ENCODE measurements at regions not wholly inside any gene's neighbourhood (a gene's known extent, or its start where the extent isn't known, plus 50 kb on each side); places are given as distances from the start of the nearest gene placed in this dataset.

DNA sequence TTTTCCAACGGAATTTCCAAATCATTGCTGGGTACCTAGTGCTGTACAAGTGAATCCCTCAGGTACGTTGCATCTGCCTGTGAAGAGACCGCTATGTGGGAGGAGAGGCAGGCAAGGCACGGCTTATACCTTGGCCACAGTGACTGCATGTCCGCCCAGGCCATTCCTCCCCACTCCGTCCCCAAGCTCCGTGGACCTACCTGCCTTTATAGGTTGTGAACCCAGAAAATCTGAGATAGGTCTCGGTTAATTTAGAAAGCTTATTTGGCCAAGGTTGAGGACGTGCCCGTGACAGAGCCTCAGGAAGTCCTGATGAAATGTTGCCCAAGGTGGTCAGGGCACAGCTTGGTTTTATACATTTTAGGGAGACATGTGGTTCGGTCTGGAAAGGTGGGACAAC, 218.5 kb upstream of the TSHZ3 start:
- DNase-seq = no peak

DNA sequence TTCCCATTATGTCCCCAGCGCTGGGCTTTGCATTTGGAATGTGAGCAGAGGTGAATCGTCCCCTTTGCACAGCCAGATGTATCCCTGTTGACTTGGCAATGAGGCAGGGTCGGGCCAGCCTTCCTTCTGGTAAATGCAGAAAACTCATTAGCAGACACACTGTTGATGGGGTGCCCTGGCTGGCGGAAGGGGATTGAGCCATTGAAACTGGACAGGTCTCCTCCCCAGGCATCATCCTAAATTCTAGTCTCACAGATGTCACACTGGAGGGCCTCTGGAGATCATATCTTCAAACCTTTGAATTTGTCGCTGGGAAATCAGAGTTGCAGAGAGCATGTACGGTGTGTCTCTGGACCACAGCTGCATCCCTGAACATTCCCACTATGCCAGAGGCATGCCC, 219.5 kb upstream of the TSHZ3 start:
- DNase-seq = no peak

GRCh38 chr19:31570718-31571117, 221.5 kb upstream of the TSHZ3 start:
- DNase-seq = no peak

DNA sequence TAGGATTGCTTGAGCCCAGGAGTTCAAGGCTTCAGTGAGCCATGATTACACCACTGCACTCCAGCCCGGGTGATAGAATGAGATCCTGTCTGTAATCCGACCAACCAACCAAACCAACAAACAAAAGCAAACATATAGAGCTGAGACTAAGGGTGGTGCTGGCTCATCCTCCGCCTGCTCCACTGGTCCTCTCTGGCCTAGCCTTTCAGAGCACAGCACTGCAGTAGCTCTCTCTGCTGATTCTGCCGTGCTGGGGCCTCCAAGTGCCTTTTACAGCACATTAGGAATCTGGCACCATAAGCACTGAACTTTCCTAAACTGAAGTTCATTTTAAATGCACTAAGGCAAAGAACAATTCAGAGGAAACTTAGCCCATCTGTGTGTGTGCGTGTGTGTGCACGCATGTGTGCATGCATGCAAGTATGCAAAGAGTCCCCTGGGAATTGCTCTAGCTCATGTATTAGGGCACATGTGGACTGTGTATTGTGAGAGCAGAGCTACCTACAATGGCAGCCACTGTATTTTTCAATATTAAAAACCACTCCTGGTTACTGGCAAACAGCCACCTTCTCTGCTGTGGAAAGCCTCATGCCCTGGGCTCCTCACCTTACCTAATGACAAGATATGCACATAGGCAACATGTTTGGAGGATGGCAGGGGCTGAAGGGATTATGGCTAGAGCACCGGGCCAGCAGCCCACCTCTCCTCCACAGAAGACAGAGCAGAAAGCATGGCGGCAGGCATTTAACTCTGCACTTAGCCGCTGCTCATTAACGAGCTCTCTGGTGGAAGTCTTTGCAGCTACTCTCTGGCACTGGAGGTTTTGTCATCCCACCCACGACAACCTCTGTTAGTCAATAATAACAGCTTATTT, 223.1 kb upstream of the TSHZ3 start:
- DNase-seq = no peak

GRCh38 chr19:31572976-31573298, 223.7 kb upstream of the TSHZ3 start:
- no peak for DNase-seq

- no peak for DNase-seq
These were observed 225.2 kb upstream of the TSHZ3 start for GRCh38 chr19:31574251-31574973.

GRCh38 chr19:31575846-31576335, 226.7 kb upstream of the TSHZ3 start:
- no peak for DNase-seq

DNA sequence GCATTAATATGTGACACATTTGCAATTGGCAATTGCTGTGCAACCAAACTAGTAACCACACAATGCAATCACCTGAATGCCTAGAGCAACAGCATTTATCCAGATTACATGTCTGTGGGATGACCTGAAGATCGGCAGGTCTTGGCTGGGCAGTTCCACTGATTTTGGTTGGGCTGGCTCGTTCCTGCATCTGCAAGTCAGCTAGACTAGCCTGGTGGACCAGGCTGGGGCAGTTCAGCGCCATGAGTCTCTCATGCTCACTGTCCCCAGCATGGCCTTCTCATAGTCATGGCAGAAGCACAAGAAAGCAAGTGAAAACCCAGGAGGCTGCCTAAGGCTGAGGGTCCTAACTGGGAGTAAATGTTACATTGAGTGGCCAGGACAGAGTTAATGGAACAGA, 229.1 kb upstream of the TSHZ3 start:
- DNase-seq = no peak

DNA sequence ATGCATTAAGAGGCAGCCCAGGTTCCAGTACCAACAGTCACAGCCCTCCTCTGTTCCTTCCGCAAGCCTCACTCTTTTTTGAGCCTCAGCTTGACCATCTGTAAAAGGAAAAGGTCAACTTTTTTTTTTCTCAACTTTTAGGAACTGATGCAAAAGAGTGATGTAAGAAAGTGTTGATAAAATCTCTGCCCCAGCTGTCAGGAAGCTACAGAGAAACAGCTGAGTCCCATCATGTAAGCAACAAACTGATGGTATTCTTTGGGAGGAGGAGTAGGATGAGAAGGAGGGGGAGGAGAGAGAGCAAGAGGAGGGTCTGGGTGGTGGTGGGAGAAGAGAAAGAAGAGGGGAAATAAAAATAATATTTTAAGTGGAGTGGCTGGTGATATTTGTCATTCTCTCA, 233.9 kb upstream of the TSHZ3 start:
- no peak for DNase-seq

GRCh38 chr19:31586282-31586681, 237.0 kb upstream of the TSHZ3 start:
- DNase-seq = no peak

GRCh38 chr19:31589109-31589508, 239.9 kb upstream of the TSHZ3 start:
- DNase-seq = no peak

- no peak for DNase-seq
These were observed 242.0 kb upstream of the TSHZ3 start for GRCh38 chr19:31591258-31591657.

- DNase-seq = no peak
These were observed 243.2 kb upstream of the TSHZ3 start for GRCh38 chr19:31592456-31592855.

DNA sequence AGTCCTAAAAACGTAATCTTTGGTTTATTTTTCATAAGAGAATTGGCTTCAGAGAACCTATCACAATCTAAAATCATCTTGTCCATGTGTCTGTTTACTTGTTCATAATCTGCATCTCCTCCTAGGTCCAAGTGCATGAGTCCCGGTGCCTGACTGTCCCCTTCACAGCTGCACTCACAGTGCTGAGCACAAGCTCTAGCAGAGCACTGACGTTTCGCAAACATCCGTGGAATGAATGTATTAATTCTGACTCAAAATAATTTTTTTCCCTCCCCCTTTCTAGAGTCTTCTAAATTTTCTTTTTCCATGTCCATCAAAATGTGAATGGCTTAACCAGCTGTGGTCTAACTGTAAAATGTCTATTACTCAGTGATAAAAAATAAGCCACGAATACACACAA, 245.5 kb upstream of the TSHZ3 start:
- no peak for DNase-seq

- no peak for DNase-seq
These were observed 246.3 kb upstream of the TSHZ3 start for GRCh38 chr19:31595521-31595920.

DNA sequence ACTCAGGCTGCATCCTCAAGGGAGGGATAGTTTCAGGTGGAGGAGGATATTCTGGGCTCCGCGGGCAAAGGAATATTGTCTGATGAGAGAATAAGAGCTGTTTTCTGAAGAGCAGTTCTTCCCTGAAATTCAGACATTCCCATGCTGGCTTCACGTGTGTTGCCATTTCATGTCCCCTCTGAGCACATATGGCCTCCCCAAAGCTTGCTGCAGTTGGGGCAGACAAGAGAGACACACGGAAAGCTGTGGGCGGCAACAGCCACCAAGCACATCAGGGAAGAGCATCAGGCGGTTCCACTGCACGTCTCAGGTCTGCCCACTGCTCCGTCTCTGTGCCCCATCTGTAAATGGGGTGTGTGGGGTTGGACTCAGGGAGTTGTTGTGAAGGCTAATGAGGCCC, 247.5 kb upstream of the TSHZ3 start:
- no peak for DNase-seq

DNA sequence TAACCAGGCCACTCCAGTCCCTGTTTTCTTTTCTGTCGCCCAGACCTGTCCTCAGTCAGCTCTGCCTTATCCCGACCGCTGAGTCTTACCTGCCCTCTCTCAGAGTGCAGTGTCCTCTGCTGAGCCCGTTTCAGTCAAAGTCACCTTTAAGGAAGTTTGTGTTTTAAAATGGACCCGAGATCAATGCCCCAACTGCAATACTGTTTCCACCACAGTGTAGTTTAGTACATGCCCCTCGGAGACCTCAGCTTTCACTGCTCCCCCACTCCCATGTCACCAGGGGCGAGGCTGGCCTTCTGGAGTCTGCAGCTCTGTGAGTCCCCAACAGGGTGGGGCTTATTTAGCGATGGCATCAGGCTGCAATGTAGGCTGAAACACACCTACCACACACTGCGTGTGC, 248.4 kb upstream of the TSHZ3 start:
- DNase-seq = no peak

DNA sequence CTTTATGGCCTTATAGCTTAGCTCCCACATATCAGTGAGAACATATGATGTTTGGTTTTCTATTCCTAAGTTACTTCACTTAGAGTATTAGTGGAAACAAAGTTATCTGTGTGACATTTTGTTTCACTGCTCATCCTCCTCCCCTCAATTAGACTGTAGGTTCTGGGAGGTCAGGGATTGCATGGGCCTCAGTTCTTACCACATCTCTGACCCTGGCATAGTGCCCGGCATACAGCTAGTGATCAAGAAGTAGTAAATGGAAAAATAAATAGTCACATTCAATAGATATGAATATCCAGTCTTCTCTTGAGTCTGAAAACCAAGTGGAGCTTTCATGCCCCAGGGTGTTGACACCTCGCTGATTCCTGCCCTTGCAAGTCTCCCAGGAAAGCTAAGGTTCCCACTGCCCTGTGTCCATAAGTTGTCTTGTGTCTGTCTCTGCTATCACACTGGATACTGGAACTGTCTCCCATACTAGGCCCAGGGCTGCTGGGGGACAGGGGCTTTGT, 249.5 kb upstream of the TSHZ3 start:
- no peak for DNase-seq

DNA sequence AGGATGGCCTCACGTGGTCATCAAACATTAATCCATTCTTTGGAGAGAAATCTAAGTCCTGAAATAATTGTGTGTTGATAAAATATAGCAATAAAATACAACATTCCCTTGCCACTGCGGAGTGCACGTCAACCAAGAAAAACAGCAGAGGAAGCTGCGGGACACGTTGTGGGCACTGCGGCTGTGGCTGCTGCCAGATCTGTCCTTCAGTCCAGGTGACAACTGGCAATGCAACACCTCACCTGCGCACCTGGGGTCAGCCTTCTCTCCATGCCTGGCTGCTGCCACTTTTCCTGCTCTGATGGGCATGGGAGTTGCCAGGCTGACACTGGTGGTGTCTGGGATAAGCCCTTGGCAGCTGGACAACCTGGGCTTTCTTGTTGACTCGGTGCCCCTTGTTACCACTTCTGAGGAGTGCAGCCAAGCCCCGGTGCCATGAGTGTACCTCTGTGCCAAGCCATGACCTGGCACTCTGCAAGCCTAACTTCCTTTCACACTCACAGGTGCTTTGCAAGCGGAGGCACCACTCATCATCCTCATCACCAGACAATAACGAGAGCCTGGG, 251.6 kb upstream of the TSHZ3 start:
- no peak for DNase-seq

DNA sequence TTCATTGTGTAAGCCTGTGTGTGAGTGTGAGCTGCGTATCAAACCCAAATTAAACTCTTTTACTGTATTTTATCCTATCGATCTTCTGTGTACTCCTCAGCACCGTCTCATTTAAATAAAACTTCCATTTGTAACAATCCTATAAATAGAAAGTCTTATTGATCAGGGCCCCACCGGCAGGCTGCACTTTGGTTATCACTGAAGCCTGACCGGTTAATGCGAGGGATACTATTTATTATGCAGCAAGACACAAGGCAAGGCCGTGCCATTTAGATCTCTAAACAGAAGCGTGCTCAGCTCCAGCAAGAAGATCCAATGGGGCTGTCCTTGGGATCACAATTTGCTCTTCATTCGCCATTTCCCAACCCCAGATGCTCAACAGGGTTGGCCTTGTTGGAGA, 252.6 kb upstream of the TSHZ3 start:
- no peak for DNase-seq

- DNase-seq = no peak
These were observed 253.3 kb upstream of the TSHZ3 start for GRCh38 chr19:31602548-31602947.

GRCh38 chr19:31604493-31605040, 255.3 kb upstream of the TSHZ3 start:
- no peak for DNase-seq

DNA sequence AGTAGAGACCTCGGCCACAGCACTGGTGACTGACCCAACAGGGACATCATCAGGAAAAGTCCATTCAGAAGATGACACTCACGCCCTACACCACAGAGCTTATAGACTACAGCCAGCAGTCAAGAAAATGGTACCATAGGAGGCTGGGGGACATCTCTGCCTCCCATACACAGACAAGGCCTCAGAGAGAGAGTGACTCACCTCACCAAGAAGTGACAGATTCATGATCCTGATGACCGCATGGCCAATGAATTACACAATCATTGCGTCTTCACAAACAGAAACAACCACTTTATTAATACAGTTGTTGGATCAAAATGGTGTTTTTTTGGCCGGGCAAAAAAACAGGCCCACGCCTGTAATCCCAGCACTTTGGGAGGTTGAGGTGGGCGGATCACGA, 260.8 kb upstream of the TSHZ3 start:
- DNase-seq = no peak

Data from activated CD4-positive, alpha-beta T cell treated with anti-CD3 and anti-CD28 coated beads for 4 hours (primary cell).